Thyroid gland (tissue), 4 donors: ENCODE measurements at regions not wholly inside any gene's neighbourhood (a gene's known extent, or its start where the extent isn't known, plus 50 kb on each side); places are given as distances from the start of the nearest gene placed in this dataset.

Experiments
- CTCF ChIP-seq, 6 experiments: fragments of 200-600 bp in 3 of 6; fragments of 450-650 bp in 3 of 6; sonication (generic) in 3 of 6; IDR thresholded peaks; one replicate each; pipeline ENCODE4 v1.5.1; 2016 to 2019; ENCODE audit warnings: antibody characterized with exemption in 6 of 6, mild to moderate bottlenecking in 2 of 6, inconsistent platforms in 1 of 6, moderate library complexity in 1 of 6
- POLR2A ChIP-seq, 2 donors: fragments of 450-650 bp; IDR thresholded peaks; one replicate each; pipeline ENCODE4 v1.6.1; 2017; ENCODE audit warnings: antibody characterized with exemption in 2 of 2, mild to moderate bottlenecking in 2 of 2, moderate library complexity in 1 of 2

DNA sequence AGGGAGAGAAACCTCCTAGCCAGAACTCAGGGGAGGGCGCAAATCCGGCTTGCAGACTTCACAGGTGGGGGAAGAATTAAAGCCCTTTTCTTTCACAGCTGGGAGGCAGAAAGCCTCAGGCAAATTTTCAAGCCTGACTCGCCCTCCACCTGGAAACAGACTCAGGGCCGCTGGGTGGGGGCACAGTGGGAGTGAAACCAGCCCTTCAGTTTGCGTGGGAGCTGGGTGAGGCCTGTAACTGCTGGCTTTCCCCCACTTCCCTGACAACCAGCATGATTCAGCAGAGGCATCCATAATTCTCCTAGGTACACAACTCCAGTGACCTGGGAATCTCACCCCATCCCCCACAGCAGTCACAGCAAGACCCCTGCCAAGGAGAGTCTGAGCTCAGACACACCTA lies 206.9 kb upstream of the INTU start:
- no peak for TF ChIP-seq CTCF (IDR thresholded peaks at IDR 0.05)
- TF ChIP-seq POLR2A (IDR thresholded peaks at IDR 0.05) = no peak
